ENCODE measurements at regions not wholly inside any gene's neighbourhood (a gene's known extent, or its start where the extent isn't known, plus 50 kb on each side); places are given as distances from the start of the nearest gene placed in this dataset.

DNA sequence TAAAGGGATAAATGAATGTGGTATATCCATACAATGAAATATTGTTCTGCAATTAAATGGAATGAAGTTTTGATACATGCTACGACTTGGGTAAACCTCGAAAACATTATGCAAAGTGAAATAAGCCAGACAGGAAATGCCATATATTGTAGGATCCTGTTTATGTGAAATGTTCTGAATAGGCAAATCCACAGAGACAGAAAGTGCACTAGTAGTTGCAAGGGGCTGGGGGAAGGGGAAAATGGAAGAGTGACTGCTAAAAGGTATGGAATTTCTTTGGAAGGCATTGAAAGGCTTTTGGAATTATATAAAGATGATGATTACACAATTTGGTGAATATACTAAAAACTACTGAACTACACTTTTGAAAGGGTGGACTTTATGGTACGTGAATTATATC, 97.0 kb downstream of the FOXD1 start:
- no peak for TF ChIP-seq POLR2A (IDR thresholded peaks at IDR 0.05)
- TF ChIP-seq, protein P1, sequence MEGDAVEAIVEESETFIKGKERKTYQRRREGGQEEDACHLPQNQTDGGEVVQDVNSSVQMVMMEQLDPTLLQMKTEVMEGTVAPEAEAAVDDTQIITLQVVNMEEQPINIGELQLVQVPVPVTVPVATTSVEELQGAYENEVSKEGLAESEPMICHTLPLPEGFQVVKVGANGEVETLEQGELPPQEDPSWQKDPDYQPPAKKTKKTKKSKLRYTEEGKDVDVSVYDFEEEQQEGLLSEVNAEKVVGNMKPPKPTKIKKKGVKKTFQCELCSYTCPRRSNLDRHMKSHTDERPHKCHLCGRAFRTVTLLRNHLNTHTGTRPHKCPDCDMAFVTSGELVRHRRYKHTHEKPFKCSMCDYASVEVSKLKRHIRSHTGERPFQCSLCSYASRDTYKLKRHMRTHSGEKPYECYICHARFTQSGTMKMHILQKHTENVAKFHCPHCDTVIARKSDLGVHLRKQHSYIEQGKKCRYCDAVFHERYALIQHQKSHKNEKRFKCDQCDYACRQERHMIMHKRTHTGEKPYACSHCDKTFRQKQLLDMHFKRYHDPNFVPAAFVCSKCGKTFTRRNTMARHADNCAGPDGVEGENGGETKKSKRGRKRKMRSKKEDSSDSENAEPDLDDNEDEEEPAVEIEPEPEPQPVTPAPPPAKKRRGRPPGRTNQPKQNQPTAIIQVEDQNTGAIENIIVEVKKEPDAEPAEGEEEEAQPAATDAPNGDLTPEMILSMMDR (IDR thresholded peaks at IDR 0.05) = no peak
